IMR-90 (cell line): ENCODE measurements at regions not wholly inside any gene's neighbourhood (a gene's known extent, or its start where the extent isn't known, plus 50 kb on each side); places are given as distances from the start of the nearest gene placed in this dataset.

ENCODE experiments used
- BHLHE40 ChIP-seq: fragments of 150-350 bp; IDR thresholded peaks from 2 replicates; pipeline ENCODE4 v1.6.1; 2016; ENCODE audit warnings: mild to moderate bottlenecking, low read depth, low read length
- CTCF ChIP-seq: conservative IDR thresholded peaks from 2 replicates; pipeline ENCODE4 v1.5.1; 2012; ENCODE audit warnings: mild to moderate bottlenecking, low read depth, low read length, improper control_type of control experiment
- MXI1 ChIP-seq: IDR thresholded peaks from 2 replicates; pipeline ENCODE4 v1.6.1; 2012; ENCODE audit warnings: low read depth, mild to moderate bottlenecking, low read length, moderate library complexity, borderline replicate concordance
- POLR2A ChIP-seq: IDR thresholded peaks from 2 replicates; pipeline ENCODE4 v1.6.1; 2012; ENCODE audit warnings: mild to moderate bottlenecking, low read depth, low read length
- RCOR1 ChIP-seq: IDR thresholded peaks from 2 replicates; pipeline ENCODE4 v1.6.1; 2012; ENCODE audit warnings: mild to moderate bottlenecking, low read length, improper control_type of control experiment; ENCODE audit not compliant: insufficient replicate concordance

- TF ChIP-seq CTCF (no peak), MXI1 (no peak), BHLHE40 (no peak), RCOR1 (no peak), POLR2A (no peak)
Measured at GRCh38 chr18:43775591-43775990, 498.3 kb upstream of the SYT4 start.
